GM12878 (cell line): ENCODE measurements at regions not wholly inside any gene's neighbourhood (a gene's known extent, or its start where the extent isn't known, plus 50 kb on each side); places are given as distances from the start of the nearest gene placed in this dataset.

ENCODE experiments used
- CTCF ChIP-seq, 3 experiments: IDR thresholded peaks in 2 of 3; conservative IDR thresholded peaks in 1 of 3; 2 replicates each; pipeline ENCODE4 v1.5.1; 2011; ENCODE audit warnings: low read depth in 3 of 3, low read length in 3 of 3, mild to moderate bottlenecking in 3 of 3, control low read depth in 2 of 3, moderate library complexity in 2 of 3, inconsistent platforms in 1 of 3, mixed read lengths in 1 of 3; ENCODE audit not compliant: control insufficient read depth in 2 of 3, insufficient read depth in 1 of 3; ENCODE audit errors: extremely low read depth in 1 of 3
- CUX1 ChIP-seq: IDR thresholded peaks from 2 replicates; pipeline ENCODE4 v1.6.1; 2012; ENCODE audit warnings: improper control_type of control experiment, low read depth, low read length; ENCODE audit not compliant: insufficient replicate concordance
- POLR2A ChIP-seq: IDR thresholded peaks from 2 replicates; pipeline ENCODE4 v1.6.1; 2011; ENCODE audit warnings: low read depth, mild to moderate bottlenecking, low read length
- SKIL ChIP-seq: fragments of 450-650 bp; IDR thresholded peaks from 2 replicates; pipeline ENCODE4 v1.6.1; 2017; ENCODE audit warnings: mild to moderate bottlenecking, low read depth, inconsistent platforms; ENCODE audit not compliant: poor library complexity, severe bottlenecking
- SPI1 ChIP-seq: IDR thresholded peaks from 2 replicates; pipeline ENCODE4 v1.6.1; 2011; ENCODE audit warnings: low read depth, mild to moderate bottlenecking, low read length, moderate library complexity, borderline replicate concordance; ENCODE audit not compliant: insufficient read depth

GRCh38 chr3:124636101-124636862 lies 94.0 kb upstream of the UMPS start:
- TF ChIP-seq CTCF (IDR thresholded peaks at IDR 0.05 in 2 of 3, conservative IDR thresholded peaks at IDR 0.05 in 1 of 3; ENCODE audit: control insufficient read depth in 2 of 3, extremely low read depth in 1 of 3, insufficient read depth in 1 of 3, low read depth in 3 of 3, low read length in 3 of 3) (no peak), SKIL (no peak), SPI1 (no peak), CUX1 (no peak), POLR2A (no peak)
